T-helper 2 cell treated with Interferon-gamma antibody and Interleukin-4, amounts not matched to agents 100 ng/mL and 5 ng/mL, for 36 hours (primary cell): ENCODE measurements at regions not wholly inside any gene's neighbourhood (a gene's known extent, or its start where the extent isn't known, plus 50 kb on each side); places are given as distances from the start of the nearest gene placed in this dataset.

ENCODE experiments used
- intact Hi-C: fragments of 100-400 bp; cut with micrococcal nuclease; formaldehyde crosslinking; loops from one replicate; pipeline ENCODE4 v1.15.1; 2023

DNA sequence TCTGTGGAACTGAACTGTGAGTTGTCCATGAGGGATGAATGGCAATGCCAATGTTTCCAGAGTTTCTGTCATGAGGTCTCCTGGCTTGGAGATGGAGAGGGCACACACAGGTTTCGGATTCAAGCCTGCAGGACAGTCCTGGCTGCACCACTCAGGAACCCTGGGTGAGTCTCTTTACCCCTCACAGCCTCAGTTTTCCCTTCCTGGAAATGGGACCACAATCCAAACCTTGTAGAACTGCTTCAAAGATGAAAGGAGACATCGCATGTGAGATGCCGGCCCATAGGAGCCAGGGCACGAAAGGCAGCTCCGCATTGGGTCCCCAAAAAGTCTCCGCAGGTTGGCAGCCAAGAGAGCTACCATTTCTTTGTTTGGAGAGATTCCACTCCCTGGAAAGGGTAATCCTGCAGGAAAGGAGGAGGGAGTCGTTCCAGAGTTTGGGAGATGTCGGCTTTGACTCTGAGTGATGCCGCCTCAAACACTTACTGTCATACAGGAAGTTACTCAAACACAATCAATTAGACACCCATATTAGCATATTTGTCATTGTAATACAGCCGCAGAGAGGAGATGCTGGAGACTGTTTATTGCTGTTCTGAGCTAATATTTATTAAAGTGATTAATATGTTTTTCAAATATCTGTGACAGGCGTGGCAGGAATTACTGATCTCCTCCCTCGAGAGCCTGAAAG lies 318.3 kb downstream of the MN1 start:
- intact Hi-C loops, result no loop called here

DNA sequence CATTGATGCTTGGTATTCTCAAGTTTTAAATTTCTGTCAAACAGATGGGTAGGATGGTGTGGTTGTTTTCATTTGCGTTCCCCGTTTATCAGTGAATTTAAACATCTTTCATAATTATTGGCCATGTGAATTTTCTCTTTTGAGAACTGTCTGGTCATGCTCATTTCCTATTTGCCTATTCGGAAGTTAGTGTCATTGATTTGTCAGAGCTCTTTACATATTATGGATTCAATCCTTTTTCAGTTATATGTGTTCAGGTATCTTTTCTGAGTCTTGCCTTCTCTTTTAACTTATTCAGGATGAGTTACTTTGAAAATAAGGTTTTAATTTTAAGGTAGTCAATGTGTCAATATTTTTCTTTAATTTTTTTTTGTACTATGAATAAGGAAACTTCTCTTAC lies 315.7 kb downstream of the MN1 start:
- intact Hi-C loops, result no loop called here

DNA sequence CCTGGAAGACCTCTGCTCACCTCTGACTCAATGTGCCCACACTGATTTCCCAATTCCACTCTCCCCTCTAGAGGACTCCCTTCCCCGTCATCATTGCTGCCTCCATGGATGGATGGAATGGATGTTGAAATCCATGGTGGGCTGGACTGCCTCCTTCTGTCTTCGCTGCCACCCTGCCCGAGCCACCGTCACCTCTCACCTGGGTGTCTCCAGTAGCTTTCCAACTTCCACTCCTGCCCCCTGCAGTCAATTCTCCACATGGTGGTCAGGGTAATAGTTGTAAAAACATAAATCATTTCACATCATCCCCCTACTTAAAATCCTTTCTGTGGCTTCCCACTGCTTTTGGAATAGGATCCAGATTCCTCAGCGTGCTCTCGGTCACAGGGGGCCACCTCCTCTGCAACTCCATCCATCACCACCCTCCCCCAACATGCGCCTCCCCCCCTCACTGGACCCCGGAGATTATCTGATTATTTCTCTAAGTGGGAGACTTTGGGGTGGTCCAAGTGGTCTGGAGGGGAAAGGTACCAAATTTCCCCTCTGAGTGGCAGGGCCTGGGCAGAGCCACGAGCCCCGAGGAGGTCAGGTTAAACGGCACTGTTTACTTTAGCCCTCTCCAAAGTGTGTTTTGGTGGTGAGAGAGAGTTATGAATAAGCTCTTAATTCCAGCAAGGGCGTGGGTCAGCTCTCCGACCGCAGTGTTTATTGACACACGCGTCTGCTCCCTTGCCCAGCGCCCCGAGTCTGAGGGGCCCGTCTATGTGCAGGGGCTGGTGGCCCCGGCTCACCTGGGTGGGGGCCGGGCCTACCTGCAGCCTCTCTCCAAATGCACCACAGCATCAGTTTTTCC lies 313.7 kb downstream of the MN1 start:
- intact Hi-C loops, result no loop called here

DNA sequence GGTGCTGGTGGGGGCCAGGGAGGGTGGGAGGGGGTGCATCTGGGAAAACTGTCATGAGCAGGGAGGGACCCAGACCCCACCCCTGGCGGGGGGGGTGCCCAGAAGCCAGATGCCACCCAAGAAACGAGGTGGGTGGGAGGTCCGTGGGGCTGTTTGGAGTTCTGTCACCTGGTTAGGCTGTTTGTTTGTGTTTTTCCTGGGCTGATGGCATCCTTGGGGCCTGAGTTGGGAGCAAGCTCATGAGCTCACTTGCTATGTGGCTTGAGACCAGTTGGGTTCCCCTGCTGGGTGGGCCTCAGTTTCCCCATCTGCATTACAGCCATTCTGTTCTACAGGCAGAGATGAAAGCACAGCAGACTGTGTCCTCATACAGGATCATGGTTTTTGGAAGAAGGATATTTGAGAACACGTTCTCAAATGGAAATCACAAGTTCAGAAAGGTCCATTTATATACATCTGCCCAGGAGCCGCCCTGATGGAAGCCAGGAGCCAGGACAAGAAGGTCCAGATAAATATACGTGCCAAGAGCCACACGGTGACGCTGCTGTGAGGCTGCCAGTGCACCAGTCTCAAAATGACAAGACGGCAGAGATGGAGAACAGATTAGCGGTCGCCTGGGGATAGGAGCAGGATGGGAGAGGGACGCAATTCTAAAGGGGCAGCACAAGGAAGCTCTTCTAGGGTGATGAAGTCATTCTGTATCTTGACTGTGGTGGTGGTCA lies 312.9 kb downstream of the MN1 start:
- intact Hi-C loops, result no loop called here

DNA sequence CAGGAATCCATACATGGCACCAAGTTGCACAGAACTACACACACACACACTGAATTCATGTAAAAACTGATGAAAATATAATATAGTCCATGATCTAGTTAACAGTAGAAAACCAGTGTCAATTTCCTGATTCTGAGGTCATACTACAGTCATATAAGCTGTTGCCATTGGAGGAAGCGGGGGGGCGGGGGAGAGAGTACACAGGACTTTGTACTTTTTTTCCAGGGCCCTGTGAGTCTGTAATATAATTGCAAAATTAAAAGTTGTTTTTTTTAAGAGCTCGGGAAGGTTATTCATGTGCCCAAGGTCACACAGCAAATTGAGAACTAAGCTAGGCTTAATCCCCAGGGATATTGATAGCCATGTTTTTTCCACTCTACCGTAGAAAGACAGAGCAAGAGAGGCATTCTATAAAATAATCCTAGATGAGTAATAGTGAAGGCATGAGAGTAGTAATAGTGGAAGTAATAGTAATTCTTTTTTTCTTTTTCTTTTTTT lies 312.3 kb downstream of the MN1 start:
- intact Hi-C loops, result no loop called here

DNA sequence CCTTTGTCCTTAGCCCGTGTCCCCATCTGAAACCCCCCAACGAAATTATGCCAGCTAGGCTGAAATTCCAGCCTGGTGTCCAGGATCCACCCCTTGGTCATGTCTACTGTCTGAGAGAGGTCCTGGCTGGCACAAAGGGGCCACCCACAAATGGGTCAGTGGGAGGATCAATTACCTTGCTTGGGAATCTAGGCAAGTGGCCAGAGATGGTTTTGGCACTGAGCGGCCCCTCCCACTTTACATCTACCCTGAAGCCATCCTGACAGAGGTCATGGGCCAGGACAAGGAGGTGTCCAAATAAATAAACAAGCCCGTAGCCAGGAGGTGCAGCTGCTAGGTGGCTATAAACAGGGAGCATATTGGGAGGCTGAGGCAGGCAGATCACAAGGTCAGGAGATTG lies 311.5 kb downstream of the MN1 start:
- intact Hi-C loops, result no loop called here

DNA sequence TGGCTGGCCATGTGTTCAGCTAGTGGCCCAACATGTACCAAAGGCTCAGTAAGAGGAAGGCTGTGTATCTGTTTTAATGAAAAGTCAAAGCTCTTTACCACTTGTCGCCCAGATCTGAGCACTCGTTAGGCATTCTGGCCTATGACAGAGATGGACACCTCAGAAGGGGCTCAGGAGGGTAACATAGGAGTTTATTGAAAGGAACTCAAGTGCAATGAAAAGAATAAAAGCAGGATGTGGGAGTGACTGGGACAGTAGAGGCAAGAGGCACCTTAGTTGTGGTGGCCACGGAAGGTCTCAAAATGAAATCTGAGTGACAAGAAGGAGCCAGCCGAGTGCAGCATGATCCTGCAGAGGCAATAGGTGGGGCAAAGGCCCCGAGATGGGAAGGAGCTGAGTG lies 309.7 kb downstream of the MN1 start:
- intact Hi-C loops, result no loop called here

DNA sequence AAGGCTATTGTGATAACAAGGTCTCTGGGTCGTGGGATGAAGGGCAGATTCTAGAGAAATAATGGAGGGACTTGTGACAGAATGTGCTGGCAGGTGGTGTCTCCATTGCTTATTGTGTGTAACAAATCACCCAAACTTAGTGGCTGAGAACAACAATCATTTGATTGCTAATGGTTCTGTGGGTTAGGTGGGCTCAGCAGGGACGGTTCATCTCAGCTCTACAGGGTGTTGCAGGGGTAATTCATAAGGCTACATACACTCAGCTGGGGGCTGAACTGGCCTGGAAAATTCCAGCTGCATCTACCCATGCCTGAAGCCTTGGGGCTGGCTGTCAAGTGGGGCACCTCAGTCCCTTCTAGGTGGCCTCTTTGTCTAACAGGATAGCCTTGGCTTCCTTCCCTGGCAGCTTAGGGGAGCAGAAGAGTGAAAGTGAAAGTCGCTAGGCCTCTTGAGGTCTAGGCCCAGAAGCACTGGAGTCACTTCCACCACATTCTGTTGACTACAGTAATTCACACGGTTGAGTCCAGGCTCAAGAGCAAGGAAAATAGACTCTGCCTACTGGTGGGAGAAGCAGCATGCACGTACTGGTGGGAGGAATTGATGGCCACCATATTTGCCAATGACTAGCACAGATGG lies 308.9 kb downstream of the MN1 start:
- intact Hi-C loops, result no loop called here

DNA sequence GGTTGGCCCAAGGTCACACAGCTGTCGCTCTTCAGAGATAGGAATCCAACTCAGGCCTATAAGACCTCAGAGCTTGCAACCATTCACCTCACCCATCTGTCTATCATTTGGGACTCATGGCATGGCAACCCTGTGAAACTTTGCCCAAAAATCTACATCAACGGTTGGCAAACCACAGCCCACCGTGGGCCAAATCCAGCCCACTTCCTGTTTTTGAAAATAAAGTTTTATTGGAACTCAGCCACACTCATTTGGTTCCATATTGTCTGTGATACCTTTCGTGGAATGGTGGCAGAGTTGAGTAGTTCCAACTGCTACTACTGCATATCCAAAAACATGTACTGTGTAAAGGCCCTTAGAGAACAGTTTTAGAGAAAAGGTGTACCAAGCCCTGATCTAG lies 307.8 kb downstream of the MN1 start:
- intact Hi-C loops, result no loop called here

DNA sequence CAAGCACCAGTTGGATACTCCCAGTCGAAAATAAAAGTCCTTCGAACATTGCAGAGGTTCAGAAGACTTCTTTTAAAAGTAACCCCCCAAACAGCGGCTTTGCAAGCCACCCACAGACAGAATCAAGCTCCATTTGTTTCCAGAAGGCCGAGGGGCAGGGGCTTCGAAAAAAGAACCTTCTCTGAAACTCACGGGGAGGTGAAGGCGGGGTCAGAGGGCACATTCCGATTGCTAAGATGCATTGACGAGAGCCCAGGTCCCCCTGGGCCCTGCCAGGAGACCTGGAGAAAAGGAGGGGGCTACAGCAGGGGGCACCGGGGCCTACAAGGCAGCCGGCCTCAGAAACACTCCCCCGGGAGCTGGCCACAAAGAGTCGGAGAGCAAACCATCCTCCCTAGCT lies 306.8 kb downstream of the MN1 start:
- intact Hi-C loops, result no loop called here

DNA sequence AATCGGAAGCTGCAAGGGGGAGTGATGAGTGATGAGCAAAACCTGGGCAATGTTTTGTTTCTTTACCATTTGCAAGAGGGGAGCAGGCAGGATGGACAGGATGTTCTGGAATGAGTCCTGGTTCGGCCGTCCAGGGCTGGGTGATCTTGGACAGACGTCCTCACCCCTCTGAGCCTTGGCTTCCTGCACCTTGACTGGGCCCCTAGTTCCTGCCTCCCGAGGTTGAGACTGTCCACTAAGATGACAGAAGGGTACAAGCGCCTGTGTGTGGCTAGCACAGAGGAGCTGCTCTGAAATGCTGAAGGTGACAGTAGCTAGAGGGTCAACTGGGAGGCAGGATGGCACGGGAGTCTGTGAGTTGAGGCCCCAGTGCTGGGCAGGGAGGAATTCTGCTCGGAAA lies 306.2 kb downstream of the MN1 start:
- intact Hi-C loops, result no loop called here

DNA sequence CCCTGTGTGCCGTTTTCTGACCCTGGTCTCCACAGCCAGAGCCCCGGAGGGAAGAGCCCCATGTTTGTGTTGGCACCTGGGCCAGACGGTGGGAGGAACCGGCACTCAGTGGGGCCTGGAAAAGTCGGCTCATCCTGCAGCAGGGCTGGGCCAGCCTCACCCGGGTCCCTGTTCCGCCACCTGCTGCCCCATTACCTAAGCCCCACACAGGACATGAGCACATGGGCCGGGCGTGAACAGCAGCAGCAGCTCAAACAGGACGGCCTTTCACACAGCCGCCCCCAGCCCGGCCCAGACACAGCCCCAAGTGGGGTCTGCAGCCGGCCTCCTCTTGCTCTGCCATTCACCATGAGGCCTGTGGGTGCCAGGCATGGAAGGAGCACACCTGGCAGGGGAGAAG lies 302.4 kb downstream of the MN1 start:
- intact Hi-C loops, result no loop called here

DNA sequence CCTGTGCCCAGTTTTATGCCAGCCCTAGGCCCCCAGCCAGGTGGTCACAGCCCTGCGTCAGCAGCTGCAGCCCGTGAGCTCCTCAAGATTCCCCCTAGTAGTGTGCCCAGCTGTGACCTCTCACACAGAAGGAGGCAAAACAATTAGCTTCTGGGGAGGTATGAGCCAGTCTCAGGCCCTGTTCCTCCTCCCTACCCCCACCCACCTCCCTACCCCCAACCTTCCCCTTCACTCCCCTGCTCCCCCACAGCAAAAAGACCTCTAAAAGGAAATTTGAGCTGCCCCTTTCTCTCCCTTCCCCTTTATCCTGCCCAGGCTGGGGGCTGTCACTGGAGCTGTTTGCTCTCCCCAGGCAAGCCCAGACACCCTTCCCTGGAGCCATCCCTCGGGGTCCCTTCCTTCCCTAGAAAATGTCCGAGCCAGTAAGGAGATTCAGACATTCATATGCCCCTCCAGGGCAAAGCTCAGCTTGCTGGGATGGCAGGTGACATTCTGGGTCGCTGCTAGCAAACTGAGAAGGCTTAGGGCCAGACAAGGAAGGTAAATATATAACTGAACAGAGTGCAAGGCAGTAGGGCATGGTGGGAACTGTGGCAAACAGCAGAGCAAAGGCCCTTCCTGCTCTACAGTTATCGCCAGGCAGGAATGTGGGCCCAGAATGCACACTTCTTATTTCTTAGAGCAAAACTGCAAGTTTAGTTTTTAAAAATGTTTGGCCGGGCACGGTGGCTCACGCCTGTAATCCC lies 300.2 kb downstream of the MN1 start:
- intact Hi-C loops, result no loop called here

DNA sequence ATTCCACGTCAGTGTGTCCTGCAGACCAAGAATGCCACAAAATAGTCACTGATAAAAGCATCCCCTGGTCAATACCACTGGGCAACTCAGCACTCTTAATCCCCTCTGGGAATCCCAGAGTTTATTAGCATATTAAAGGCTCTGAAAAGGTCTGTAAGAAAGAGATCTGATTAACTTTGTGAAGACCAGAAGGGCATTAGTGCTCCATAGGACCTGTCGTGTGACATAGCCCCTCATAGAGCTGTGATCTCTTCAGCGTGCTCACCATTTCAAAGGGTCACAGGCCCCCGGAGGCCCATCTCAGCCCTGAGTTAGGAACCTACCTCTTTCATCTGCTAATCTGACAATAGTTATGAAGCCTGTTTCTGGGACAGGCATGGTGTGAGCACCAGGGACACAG lies 299.2 kb downstream of the MN1 start:
- intact Hi-C loops, result no loop called here

DNA sequence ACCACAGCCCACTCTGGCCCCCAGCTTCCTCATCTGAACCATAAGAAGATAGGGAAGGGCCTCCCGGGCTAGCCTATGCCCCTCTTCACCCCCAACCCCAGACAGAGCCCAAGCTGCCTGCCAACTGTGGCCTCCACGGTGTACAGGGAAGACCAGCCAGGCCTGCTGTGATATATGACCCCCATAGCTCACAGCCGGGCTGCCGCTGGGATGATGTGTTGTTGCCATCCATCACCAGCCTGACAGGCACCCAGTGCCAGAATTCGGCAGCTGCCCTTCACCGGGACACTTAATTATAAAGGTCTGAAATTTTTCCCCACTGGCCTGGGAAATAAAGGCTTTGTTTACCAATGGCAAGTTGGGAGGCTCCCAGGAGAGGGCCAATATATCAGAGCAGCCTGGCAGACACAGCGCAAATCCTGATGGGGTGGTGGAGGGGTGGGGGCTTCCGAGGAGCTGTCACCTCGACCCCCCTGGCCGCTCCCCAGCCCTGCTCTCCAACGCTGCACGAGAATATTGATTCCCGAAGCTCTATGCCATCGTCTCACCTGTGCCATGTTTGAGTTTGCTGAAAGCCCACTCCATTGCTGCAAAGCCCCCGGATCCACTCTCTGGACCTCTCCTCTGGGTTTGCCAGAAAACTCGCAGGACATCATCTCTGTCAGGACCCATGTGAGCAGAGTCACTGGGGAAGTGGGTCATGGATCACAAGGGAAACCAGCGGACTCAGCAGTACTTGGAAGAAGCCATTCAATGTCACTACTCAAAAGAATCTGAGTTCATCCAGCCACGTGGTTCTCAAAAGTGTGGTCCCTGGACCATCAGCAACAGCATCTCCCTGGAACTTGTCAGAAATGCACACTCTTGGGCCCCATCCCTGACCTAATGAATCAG lies 296.9 kb downstream of the MN1 start:
- intact Hi-C loops, result no loop called here

DNA sequence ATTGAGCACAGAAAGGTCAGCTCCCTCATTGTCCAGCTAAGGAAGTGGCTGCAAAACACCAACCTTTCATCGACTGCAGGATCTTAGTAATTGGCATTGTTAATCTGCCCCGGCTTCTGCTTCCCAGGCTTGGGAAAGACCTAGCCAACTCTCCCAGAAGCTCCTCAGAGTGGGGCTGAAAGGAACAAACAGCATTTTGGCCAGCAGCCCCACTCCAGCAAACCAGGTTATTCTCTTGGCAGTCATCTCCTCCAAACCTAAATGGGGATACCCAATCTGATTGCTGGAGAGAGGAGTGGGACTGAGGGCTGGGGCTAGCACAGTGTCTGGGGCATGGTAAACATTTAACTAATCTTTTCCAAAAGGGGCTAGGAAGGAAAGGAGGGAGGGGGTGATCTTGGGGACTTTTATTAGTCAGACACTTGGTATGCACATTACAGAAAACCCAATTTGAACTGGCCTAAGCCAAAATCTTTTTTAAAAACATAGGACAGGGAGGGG lies 294.4 kb downstream of the MN1 start:
- intact Hi-C loops, result no loop called here

DNA sequence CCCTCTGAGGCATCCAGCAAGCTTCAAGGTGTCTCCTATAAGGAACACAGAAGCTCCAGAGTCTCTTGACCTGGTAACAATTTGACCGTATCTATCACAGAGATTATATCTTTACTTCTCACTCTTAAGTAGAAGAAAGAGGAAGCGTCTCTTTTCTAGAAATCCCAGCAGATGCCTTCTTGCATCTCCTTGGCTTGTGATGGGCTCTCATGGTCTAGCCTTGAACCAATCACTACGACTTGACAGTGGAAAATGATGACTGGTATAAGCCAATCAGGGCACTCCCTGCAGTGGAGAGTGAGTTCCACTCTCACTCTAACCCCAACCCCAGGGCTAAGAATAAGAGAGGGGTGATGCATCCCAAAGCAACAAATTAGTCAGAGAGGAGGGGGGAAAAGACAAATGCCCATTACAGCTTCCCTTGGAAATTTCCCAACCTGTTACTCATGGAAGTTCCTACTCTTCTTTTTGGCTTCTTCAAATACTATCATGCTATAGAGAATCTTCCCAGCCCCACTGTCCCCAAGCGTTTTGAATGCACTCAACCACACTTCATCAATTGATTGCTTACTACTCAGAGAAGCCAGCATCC lies 293.5 kb downstream of the MN1 start:
- intact Hi-C loops, result no loop called here

DNA sequence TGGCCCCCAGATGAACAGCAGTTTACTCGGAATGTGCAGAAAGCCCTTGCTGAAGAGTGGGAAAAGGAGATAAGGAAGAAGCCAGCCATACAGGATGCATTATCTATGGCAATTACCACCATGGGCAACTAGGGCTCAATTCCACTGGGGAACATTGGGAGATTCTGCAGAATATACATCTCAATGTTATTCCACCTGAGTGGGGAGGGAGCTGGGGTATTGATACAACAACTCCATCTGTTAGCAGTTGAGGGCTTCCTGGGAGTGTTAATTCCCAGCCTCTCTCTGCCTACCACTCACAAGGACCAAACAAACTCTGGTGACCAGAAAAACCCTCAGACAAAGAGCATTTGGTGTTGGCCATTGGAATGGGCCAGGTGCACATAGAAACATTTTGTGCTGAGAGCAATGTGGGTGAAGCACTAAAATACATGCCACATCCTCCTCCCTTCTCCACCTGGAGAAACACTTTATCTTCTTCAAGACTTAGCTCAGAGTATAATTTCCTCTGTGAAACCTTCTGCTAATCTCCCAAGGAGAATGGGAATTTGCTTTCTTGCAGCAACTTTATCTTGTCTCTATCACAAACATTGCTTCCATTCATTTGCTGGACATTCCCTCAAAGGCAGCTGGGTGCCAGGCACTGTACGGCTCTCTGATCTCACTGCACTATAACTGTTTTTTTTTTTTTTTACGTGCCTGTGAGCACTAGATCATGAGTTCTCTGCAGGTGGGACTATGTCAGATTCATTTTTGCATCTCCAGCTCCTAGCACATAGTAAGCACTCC lies 292.2 kb downstream of the MN1 start:
- intact Hi-C loops, result no loop called here

DNA sequence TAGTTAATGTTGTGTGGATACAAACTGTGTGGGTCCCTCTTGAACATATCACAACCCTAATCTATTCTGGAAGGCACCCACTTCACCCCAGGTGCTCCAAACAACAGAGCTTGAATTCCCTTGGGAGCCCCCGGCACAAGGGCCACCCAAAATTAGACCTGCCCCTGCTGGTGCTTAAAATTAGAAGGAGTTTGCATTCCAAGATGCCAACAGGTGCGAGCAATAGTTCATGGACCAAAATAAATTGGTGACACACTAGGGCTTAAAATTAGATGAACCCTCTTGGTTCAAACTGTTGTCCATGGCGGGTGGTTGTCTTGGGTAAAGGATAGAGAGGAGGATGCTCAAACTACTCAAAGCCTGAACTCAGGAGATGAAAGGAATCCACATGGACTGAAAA lies 291.5 kb downstream of the MN1 start:
- intact Hi-C loops, result no loop called here
